ENCODE measurements at regions not wholly inside any gene's neighbourhood (a gene's known extent, or its start where the extent isn't known, plus 50 kb on each side); places are given as distances from the start of the nearest gene placed in this dataset.

DNA sequence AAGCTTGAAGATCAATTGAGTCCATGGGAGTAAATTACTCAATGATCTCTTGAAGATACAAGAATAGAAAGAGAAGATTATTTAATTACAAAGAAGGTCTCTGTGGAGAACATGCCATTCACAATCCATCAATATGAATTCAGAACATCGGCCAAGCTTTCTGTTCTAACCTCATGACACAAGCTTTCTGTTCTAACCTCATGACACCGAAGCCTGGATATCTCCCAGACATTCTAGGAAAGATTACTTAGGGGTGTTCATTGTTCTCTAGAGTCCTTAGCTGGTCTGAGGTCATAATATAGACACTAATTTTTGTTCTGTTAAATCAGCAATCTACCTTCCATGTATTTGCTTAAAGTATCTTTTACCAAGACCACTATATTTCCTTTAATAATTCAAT, 95.5 kb downstream of the RDH14 start:
- TF ChIP-seq KDM1A (IDR thresholded peaks at IDR 0.05; ENCODE audit: low read depth): no peak
- TF ChIP-seq, protein P1, sequence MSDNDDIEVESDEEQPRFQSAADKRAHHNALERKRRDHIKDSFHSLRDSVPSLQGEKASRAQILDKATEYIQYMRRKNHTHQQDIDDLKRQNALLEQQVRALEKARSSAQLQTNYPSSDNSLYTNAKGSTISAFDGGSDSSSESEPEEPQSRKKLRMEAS (IDR thresholded peaks at IDR 0.05): no peak
- TF ChIP-seq, protein P2, sequence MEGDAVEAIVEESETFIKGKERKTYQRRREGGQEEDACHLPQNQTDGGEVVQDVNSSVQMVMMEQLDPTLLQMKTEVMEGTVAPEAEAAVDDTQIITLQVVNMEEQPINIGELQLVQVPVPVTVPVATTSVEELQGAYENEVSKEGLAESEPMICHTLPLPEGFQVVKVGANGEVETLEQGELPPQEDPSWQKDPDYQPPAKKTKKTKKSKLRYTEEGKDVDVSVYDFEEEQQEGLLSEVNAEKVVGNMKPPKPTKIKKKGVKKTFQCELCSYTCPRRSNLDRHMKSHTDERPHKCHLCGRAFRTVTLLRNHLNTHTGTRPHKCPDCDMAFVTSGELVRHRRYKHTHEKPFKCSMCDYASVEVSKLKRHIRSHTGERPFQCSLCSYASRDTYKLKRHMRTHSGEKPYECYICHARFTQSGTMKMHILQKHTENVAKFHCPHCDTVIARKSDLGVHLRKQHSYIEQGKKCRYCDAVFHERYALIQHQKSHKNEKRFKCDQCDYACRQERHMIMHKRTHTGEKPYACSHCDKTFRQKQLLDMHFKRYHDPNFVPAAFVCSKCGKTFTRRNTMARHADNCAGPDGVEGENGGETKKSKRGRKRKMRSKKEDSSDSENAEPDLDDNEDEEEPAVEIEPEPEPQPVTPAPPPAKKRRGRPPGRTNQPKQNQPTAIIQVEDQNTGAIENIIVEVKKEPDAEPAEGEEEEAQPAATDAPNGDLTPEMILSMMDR (IDR thresholded peaks at IDR 0.05): no peak
- TF ChIP-seq SREBF2 (IDR thresholded peaks at IDR 0.05): no peak
- TF ChIP-seq BHLHE40 (IDR thresholded peaks at IDR 0.05; ENCODE audit: low read depth, low read length): no peak
- no peak for TF ChIP-seq POLR2A (IDR thresholded peaks at IDR 0.05; ENCODE audit: low read length)
- TF ChIP-seq GATA3 (IDR thresholded peaks at IDR 0.05; ENCODE audit: borderline replicate concordance): no peak
- TF ChIP-seq ZSCAN20 (CRISPR knock-in tag; IDR thresholded peaks at IDR 0.05): no peak
- TF ChIP-seq, protein P3, sequence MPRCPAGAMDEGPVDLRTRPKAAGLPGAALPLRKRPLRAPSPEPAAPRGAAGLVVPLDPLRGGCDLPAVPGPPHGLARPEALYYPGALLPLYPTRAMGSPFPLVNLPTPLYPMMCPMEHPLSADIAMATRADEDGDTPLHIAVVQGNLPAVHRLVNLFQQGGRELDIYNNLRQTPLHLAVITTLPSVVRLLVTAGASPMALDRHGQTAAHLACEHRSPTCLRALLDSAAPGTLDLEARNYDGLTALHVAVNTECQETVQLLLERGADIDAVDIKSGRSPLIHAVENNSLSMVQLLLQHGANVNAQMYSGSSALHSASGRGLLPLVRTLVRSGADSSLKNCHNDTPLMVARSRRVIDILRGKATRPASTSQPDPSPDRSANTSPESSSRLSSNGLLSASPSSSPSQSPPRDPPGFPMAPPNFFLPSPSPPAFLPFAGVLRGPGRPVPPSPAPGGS (IDR thresholded peaks at IDR 0.05): no peak
- TF ChIP-seq KDM5A (IDR thresholded peaks at IDR 0.05): no peak
- TF ChIP-seq MAZ (IDR thresholded peaks at IDR 0.05; ENCODE audit: borderline replicate concordance, low read depth, low read length): no peak
- no peak for TF ChIP-seq ESRRA (IDR thresholded peaks at IDR 0.05; ENCODE audit: borderline replicate concordance, low read length)
